Right ventricle myocardium inferior (tissue), 1 donor: ENCODE measurements at regions not wholly inside any gene's neighbourhood (a gene's known extent, or its start where the extent isn't known, plus 50 kb on each side); places are given as distances from the start of the nearest gene placed in this dataset.

ENCODE experiments used
- ATAC-seq: fragments of 200-7000 bp; cut with Tn5 transposase; one replicate; pipeline ENCODE4 v1.9.1; 2020; ENCODE audit warnings: mild to moderate bottlenecking, moderate library complexity
- DNase-seq: peaks from one replicate; pipeline ENCODE4 v3.0.0; 2021; ENCODE audit errors: missing footprints
- intact Hi-C: fragments of 100-400 bp; cut with DNase I; formaldehyde crosslinking; loops from one replicate; pipeline ENCODE4 v1.11.0; 2022
- donor health status: DM: no; HTN: yes; CAD: no; lungs with severe emphysema.

GRCh38 chr2:104078431-104079157, 775.3 kb upstream of the POU3F3 start:
- intact Hi-C loops = no loop called here
- no peak for ATAC-seq
- DNase-seq = no peak

GRCh38 chr2:104088745-104089144, 765.2 kb upstream of the POU3F3 start:
- intact Hi-C loops = no loop called here
- no peak for DNase-seq
- ATAC-seq = no peak

- no peak for ATAC-seq
- intact Hi-C loops = no loop called here
These were observed 763.5 kb upstream of the POU3F3 start for GRCh38 chr2:104090407-104090806.

DNA sequence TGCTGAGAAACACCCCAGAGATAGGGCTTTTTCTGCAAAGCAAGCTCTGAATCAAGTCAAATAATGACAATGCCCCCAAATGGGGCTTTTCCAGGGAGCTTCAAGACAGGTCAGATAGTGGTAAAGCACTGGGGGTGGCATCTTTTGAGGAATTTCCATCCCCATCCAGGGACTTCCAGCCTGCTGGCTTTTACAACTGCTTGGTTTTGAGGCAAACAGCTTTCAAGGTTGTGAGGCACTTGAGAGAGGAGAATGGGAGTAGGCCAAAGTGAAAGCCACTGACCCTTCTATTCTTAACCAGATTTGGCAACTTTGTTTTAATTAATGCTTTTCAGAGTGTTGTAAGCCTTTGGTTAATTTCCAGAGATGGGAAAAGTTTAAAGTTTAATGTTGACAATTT, 762.0 kb upstream of the POU3F3 start:
- intact Hi-C loops = no loop called here
- DNase-seq = no peak
- ATAC-seq = no peak

More at GRCh38 chr2:104090407-104090806, 763.5 kb upstream of the POU3F3 start:
- no peak for DNase-seq

DNA sequence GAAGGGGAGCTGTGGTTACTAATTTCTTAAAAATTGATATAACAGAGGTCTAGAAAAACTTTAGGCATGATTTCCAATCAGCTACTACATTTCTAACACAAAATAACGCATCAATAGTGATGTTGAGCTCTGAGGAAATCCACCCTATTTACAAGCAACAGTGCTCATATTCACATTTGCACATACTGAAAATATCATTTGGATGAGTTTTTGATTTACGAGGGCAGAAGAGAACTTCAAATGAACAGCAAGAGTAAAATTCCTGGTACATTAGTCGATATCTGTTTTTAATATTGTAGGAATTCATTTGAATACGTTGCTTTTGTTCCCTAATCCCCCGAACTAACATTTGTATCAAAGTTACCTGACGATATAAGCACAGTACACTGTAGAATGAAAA, 761.0 kb upstream of the POU3F3 start:
- intact Hi-C loops = no loop called here
- ATAC-seq (no peak), DNase-seq (no peak)

DNA sequence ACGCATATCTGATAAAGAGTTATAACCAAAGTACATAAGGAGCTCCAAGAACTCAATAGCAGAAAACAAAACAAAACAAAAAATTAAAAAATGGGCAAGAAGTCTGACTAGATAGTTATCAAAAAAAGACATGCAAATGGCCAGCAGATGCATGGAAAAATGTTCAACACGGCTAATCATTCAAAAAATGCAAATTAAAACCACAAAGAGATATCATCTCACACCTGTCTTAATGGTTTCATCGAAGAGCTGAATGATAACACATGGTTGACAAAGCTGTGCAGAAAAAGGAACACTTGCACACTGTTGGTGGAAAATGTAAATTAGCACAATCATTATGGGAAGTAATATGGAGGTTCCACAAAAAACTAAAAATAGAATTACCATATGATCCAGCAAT, 751.3 kb upstream of the POU3F3 start:
- DNase-seq = no peak
- ATAC-seq = no peak
- intact Hi-C loops = no loop called here

GRCh38 chr2:104109356-104109755, 744.6 kb upstream of the POU3F3 start:
- ATAC-seq (no peak), DNase-seq (no peak)

DNA sequence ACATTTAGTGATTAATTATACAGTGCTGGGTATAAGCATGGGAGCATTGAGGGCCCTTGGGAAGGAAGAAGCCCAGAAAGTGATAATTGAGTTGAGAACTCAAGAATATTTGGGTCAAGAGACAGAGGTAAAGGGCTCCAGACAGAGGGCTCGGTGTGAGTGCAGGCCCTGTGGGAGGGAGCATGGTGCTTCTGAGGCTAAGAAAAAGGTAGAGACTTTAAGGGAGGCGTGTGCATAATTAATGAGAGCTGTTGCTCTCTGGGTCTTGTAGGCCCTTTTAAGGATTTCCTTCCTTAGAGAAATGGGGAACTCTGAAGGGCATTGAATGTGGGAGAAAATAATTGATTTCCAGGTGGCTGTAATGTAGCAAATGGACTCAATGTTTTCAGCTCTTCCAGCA, 735.0 kb upstream of the POU3F3 start:
- intact Hi-C loops = no loop called here
- ATAC-seq (no peak), DNase-seq (no peak)

More at GRCh38 chr2:104109356-104109755, 744.6 kb upstream of the POU3F3 start:
- intact Hi-C loops = no loop called here

DNA sequence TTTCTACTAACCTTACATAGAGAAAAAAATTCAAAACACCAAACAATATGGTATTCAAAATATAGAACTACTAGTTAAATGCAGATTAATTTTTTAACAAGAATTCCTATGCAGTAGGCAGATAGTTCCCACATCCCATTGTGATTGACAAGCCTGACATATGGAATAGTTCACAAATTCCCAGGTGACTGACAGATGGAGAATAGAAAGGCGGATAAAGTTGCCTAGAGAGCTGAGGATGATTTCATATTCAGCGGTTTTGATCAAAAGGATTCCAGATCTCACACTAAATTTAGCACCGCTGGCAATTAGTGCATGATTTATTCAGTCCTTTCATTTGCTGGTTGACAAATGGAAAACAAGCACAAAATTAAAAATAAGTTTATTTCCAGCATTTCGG, 733.7 kb upstream of the POU3F3 start:
- DNase-seq (no peak), ATAC-seq (no peak)
- intact Hi-C loops = no loop called here

DNA sequence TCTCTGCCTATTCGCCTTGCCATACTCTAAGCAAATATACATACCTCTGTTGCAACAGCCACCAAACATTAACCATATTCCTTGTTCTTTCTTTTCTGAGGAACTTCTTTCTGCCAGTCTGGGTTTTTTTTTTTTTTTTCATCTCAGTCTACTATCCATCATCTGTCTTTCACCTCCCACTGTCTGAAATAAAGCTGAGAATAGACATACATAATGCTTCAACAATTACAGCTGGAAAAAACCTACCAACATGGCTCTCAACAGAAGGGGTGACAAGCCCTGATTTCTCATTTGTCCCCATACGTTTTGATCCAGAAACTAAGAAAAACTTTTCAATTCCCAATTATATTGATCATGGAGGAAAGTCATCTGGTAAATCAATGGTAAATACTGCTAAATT, 728.8 kb upstream of the POU3F3 start:
- DNase-seq = no peak
- ATAC-seq = no peak
- intact Hi-C loops = no loop called here

GRCh38 chr2:104127049-104127770, 726.7 kb upstream of the POU3F3 start:
- no peak for ATAC-seq
- intact Hi-C loops = no loop called here
- DNase-seq = no peak

GRCh38 chr2:104140361-104140760, 713.6 kb upstream of the POU3F3 start:
- ATAC-seq (no peak), DNase-seq (no peak)
- intact Hi-C loops = no loop called here

DNA sequence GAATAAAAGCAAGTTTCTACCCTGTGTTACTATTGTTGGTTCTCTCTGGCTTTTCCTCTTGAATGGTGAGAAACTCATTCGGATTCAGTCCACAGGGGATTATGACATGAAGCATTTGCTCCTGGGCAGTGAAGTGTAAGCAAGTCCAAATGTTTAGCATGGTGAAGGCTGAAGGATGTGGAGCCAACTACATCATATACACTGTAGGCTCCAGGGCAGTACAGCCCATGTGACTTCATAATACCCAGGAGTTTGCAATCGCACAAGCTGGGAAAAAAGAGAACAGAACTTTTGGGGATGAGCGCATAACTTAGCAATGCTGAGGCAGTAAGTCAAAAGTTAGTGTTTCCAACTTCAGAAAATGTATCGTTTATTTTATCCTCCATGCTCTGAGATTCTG, 695.7 kb upstream of the POU3F3 start:
- intact Hi-C loops = no loop called here
- DNase-seq (no peak), ATAC-seq (no peak)

- intact Hi-C loops = no loop called here
- ATAC-seq (no peak), DNase-seq (no peak)
These were observed 690.2 kb upstream of the POU3F3 start for GRCh38 chr2:104163611-104164130.

GRCh38 chr2:104164721-104165252, 689.1 kb upstream of the POU3F3 start:
- intact Hi-C loops = no loop called here
- DNase-seq (no peak), ATAC-seq (no peak)

GRCh38 chr2:104177179-104177578, 676.7 kb upstream of the POU3F3 start:
- intact Hi-C loops = no loop called here
- DNase-seq (no peak), ATAC-seq (no peak)

GRCh38 chr2:104179644-104180043, 674.3 kb upstream of the POU3F3 start:
- ATAC-seq = no peak
- intact Hi-C loops = no loop called here
- no peak for DNase-seq

GRCh38 chr2:104200533-104201168, 653.3 kb upstream of the POU3F3 start:
- no peak for ATAC-seq
- no peak for DNase-seq
- intact Hi-C loops = no loop called here

GRCh38 chr2:104213758-104214157, 640.2 kb upstream of the POU3F3 start:
- intact Hi-C loops = no loop called here
- ATAC-seq = no peak
- no peak for DNase-seq
